ENCODE measurements at regions not wholly inside any gene's neighbourhood (a gene's known extent, or its start where the extent isn't known, plus 50 kb on each side); places are given as distances from the start of the nearest gene placed in this dataset.

GRCh38 chr13:76795701-76796695, 90.2 kb downstream of the KCTD12 start:
- TF ChIP-seq, protein P1, sequence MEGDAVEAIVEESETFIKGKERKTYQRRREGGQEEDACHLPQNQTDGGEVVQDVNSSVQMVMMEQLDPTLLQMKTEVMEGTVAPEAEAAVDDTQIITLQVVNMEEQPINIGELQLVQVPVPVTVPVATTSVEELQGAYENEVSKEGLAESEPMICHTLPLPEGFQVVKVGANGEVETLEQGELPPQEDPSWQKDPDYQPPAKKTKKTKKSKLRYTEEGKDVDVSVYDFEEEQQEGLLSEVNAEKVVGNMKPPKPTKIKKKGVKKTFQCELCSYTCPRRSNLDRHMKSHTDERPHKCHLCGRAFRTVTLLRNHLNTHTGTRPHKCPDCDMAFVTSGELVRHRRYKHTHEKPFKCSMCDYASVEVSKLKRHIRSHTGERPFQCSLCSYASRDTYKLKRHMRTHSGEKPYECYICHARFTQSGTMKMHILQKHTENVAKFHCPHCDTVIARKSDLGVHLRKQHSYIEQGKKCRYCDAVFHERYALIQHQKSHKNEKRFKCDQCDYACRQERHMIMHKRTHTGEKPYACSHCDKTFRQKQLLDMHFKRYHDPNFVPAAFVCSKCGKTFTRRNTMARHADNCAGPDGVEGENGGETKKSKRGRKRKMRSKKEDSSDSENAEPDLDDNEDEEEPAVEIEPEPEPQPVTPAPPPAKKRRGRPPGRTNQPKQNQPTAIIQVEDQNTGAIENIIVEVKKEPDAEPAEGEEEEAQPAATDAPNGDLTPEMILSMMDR (IDR thresholded peaks at IDR 0.05; ENCODE audit: insufficient read depth, low read length) = no peak
- TF ChIP-seq POLR2AphosphoS5 (IDR thresholded peaks at IDR 0.05; ENCODE audit: low read depth) = no peak
